Spinal cord (tissue), 9 donors: ENCODE measurements at regions not wholly inside any gene's neighbourhood (a gene's known extent, or its start where the extent isn't known, plus 50 kb on each side); places are given as distances from the start of the nearest gene placed in this dataset.
"Not testable (repeated sequence)": the region's sequence is repeated elsewhere in the genome, so short reads cannot be mapped to it uniquely, and the experiment has no call there.

Experiments used
- DNase-seq, 6 donors: peaks; one replicate each; pipeline versions ENCODE4 v3.0.0 to v3.0.0-alpha.2; 2013 to 2015; ENCODE audit warnings: low spot score in 6 of 6, low read depth in 4 of 6
- H3K27ac ChIP-seq: one replicate; pipeline ENCODE4 v1.5.1; 2013; ENCODE audit warnings: low read depth, low read length, control low read depth
- H3K27me3 ChIP-seq: one replicate; pipeline ENCODE4 v1.6.1; 2013; ENCODE audit warnings: low read length; ENCODE audit not compliant: control insufficient read depth, insufficient read depth
- H3K36me3 ChIP-seq: one replicate; pipeline ENCODE4 v1.6.1; 2013; ENCODE audit warnings: low read length; ENCODE audit not compliant: control insufficient read depth, insufficient read depth
- H3K4me1 ChIP-seq: one replicate; pipeline ENCODE4 v1.6.1; 2013; ENCODE audit warnings: low read length; ENCODE audit not compliant: control insufficient read depth, insufficient read depth
- H3K4me3 ChIP-seq: one replicate; pipeline ENCODE4 v1.5.1; 2013; ENCODE audit warnings: low read depth, low read length, control low read depth
- H3K9me3 ChIP-seq: one replicate; pipeline ENCODE4 v1.6.1; 2013; ENCODE audit warnings: low read length; ENCODE audit not compliant: control insufficient read depth, insufficient read depth
- WGBS: methylation state at CpG from one replicate; pipeline ENCODE4 v1.1.5; 2013; ENCODE audit warnings: missing lambda C conversion rate; ENCODE audit not compliant: insufficient coverage; 5-methylcytosine and 5-hydroxymethylcytosine counted together
- donor health status: healthy.

DNA sequence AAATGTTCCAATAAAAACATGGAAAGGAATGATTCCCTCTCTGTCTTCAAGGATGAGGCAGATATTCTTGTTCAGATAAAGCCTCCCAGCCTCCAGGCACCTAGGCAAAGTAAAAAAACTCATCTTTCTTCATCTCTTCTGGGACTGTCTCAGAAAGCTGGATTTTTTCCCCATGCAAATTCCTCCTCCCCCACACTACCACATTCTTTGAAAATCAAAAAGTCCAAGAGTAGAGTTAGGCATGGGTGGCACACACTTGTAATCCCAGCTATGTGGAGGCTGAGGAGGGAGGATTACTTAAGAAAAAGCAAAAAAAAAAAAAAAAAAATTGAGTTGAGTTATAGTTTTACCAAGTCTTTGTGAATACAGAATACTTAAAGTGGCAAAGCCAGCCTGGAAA, 82.8 kb downstream of the GLUL start:
- Histone ChIP-seq H3K9me3 (no peaks in the 10 kb centered on the region), H3K4me3 (no peak overlapping the region), H3K27me3 (no peaks in the 10 kb centered on the region), H3K27ac (no peak overlapping the region), H3K36me3 (no peaks in the 10 kb centered on the region), H3K4me1 (peaks cover 3% of the 10 kb centered on the region)
- no peak for DNase-seq

DNA sequence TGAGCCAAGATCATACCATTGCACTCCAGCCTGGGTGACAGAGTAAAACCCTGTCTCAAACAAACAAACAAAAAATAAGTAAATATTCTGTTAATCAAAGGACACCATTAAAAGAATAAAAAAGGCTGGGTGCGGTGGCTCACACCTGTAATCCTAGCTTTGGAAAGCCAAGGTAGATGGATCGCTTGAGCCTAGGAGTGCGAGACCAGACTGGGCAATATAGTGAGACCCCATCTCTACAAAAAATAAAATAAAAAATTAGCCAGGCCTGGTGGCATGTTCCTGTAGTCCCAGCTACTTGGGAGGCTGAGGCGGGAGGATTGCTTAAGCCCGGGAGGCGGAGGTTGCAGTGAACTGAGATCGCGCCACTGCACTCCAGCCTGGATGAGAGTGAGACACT, 84.1 kb downstream of the GLUL start:
- DNase-seq, H3K9me3 ChIP-seq, H3K27me3 ChIP-seq, H3K27ac ChIP-seq, H3K4me3 ChIP-seq, H3K4me1 ChIP-seq, H3K36me3 ChIP-seq: not testable (repeated sequence)
- WGBS, result 100% methylated on average over 3 of the region's 8 CpGs

DNA sequence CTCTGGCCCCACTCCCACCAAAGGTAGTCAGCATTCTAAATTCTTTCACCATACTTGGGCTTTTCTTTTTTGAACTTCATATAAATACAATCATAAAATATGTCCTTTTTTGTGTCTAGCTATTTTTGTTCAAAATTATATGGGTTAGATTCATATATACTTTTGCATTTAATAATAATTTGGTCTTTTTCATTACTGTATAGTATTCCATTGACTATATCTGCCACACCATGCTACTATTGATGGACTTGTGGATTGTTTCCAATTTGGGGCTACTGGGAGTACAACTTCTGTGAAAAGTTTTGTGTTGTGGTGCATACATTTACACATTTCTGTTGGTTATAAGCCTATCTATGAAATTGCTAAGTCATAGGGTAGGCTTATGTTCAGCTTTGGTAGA, 85.7 kb downstream of the GLUL start:
- no peak for DNase-seq
- H3K9me3 ChIP-seq, result no peaks in the 10 kb centered on the region
- H3K36me3 ChIP-seq, result no peaks in the 10 kb centered on the region
- peaks cover 6% of the 10 kb centered on the region for H3K4me1 ChIP-seq
- H3K27me3 ChIP-seq, result no peaks in the 10 kb centered on the region
- no peak overlapping the region for H3K27ac ChIP-seq
- no peak overlapping the region for H3K4me3 ChIP-seq

DNA sequence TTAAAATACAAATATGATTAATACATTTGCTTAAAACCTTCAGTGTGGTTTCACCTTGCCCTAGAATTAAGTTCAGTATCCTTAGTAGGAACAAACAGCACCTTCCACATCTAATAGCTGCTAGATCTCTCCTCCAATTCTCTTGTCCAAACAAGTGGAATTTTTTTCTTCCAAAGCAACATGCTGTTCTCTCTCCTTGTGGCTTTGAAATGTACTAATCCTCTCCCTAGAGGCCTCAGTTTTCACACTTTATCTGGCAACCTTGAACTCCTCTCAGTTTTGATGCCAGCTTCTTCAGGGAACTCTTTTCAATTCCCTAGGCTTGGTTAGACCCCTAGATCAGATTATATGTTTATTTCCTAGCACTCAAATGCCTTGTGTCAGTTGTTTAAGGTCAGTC, 87.0 kb downstream of the GLUL start:
- no peak overlapping the region for H3K4me3 ChIP-seq
- no peaks in the 10 kb centered on the region for H3K27me3 ChIP-seq
- H3K36me3 ChIP-seq, result no peaks in the 10 kb centered on the region
- no peaks in the 10 kb centered on the region for H3K9me3 ChIP-seq
- DNase-seq, result no peak
- H3K4me1 ChIP-seq, result peaks cover 9% of the 10 kb centered on the region
- no peak overlapping the region for H3K27ac ChIP-seq

DNA sequence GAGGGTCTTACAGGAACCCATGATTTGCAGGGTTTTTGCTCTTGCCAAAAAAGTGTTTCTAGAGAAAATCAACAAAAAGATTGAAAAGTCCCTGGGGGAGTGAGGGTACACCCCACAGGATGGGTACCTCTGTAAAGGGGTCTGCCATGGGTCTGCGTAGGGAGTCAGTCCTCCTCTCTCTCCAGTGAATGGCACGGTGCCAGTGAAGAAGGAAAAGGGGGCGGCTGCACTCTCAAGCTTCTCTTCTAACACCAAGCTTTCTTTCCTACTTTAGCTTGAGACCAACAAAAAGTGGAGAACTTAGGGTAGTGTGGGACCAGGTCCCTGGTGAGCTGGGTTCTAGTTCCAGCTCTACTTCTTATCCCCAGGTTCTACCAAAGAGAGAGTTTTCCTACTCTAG, 87.4 kb downstream of the GLUL start:
- Histone ChIP-seq H3K36me3 (no peaks in the 10 kb centered on the region), H3K27ac (no peak overlapping the region), H3K27me3 (no peaks in the 10 kb centered on the region), H3K9me3 (no peaks in the 10 kb centered on the region), H3K4me3 (no peak overlapping the region), H3K4me1 (peaks cover 9% of the 10 kb centered on the region)
- peak in 1 of 6 donors; percentile 43 for DNase-seq
- WGBS, result no CpG with 5 or more reads among the region's 3 CpGs

DNA sequence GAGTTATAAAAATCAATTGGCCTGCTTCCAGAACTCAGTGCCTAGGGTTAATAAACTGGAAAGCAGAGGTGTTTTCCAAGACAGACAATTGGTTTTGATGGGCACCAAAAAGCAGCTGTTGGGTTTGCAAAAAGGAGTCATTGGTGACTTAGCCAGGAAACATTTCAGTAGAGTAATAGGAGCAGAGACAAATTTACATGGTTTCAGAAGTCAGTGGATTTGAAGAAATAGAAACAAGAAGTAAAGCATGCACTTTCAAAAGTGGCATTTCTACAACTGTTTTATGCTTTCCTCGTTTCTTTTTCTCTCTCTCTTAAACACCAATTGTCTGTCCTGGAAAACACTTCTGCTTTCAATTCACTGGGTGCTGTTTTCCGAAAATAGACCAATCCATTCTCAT, 87.8 kb downstream of the GLUL start:
- peaks cover 9% of the 10 kb centered on the region for H3K4me1 ChIP-seq
- WGBS, result 50% methylated on average over 1 of the region's 2 CpGs
- H3K27me3 ChIP-seq, result no peaks in the 10 kb centered on the region
- H3K36me3 ChIP-seq, result no peaks in the 10 kb centered on the region
- H3K9me3 ChIP-seq, result no peaks in the 10 kb centered on the region
- no peak overlapping the region for H3K4me3 ChIP-seq
- no peak overlapping the region for H3K27ac ChIP-seq
- peak in 1 of 6 donors; percentile 22 for DNase-seq

DNA sequence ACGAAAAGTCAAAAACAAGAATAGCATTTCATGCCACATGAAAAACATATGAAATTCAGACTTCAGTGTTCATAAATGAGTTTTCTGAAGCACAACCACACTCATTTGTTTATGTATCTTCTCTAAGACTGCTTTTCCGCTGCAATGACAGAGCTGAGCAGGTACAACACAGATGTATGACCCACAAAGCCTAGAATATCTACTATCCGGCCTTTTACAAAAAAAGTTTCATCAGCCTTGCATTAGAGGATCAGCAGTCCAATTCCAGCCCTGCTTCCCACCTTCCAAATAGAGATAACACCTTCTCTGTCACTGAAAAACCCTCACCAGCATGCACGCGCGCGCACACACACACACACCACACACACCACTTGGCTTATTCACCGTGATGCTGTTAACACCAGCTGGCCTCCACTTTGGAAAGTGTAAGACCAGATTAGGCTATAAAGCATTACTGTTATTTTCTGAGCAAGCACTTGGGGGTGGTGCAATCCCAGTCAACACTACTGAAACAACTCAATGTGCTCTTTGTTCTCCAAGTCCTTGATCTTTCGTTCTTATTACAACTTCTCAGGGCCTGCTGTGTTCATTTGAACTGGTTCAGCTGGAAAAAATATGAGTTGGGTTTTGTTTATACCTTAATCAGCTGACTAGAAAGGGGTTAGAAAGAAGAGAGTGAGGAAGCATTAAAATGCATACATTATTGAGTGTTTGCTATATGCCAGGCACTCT, 90.0 kb downstream of the GLUL start:
- peaks cover 9% of the 10 kb centered on the region for H3K4me1 ChIP-seq
- H3K27ac ChIP-seq, result peak overlapping the region; percentile 53
- H3K36me3 ChIP-seq, result no peaks in the 10 kb centered on the region
- WGBS, result 64% methylated on average over 7 of the region's 9 CpGs
- H3K27me3 ChIP-seq, result no peaks in the 10 kb centered on the region
- peak in 2 of 6 donors; percentile 73 to 75 for DNase-seq
- H3K9me3 ChIP-seq, result no peaks in the 10 kb centered on the region
- H3K4me3 ChIP-seq, result no peak overlapping the region

DNA sequence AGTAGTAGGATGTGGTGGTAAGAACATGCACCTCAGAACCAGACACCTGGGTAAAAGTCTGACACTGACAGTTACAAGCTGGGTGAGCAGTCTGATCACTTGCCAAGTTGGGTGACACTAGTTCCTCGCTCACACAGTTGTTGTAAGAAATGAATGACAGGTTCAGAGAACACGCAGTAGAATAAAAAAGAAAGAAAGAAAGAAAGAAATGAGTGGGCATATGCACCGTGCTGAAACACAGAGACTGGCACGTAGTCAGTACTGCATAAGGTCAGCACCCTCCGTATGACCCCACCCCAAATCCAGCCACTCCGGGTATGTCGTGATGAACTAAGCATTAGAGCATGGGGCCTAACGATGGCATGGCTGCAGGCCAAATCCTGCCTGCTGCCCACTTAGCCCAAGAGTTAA, 90.6 kb downstream of the GLUL start:
- WGBS, result 67% methylated on average over 5 of the region's 8 CpGs
- H3K4me1 ChIP-seq, result peaks cover 9% of the 10 kb centered on the region
- DNase-seq, result no peak
- no peaks in the 10 kb centered on the region for H3K9me3 ChIP-seq
- H3K27me3 ChIP-seq, result no peaks in the 10 kb centered on the region
- no peak overlapping the region for H3K27ac ChIP-seq
- H3K36me3 ChIP-seq, result no peaks in the 10 kb centered on the region
- no peak overlapping the region for H3K4me3 ChIP-seq

DNA sequence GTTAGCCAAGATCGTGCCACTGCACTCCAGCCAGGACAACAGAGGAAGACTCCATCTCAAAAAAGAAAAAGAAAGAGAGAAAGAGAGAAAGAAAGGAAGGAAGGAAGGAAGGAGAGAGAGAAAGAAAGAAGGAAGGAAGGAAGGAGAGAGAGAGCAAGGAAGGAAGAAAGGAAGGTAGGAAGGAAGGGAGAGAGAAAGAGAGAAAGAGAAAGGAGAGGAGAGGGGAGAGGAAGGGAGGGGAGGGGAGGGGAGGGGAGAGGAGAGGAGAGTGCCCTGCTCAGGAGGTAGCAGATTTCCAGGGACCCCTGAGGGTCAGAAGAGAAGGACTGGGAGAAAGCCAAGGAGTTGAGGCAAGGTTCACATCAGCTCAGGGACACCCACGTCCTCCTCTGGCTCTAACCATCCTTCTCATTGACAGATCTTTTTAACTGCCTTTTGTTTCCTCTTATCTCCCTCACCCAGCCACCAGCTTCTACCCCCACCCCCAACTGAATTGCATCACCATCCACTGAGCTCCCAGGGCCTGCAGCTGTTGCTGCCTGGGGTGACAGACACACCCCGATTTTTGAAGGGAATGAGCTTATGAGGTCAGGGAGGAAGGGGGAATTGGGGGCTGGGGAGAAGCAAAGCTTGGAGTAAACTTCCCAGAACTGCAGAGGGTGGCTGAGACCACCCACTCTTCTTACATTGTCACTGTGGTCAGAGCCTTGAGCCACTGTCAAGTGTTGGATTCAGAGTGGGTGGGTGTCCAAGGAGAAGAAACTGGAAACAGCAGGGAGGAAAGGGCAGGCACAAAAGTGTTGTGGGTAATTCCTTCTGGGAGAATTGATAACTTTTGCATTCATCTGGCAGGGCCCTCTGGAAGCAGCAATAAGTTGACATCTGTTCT, 91.6 kb downstream of the GLUL start:
- H3K27me3 ChIP-seq, result no peaks in the 10 kb centered on the region
- no peaks in the 10 kb centered on the region for H3K9me3 ChIP-seq
- no peaks in the 10 kb centered on the region for H3K36me3 ChIP-seq
- DNase-seq, result peak in 1 of 6 donors; percentile 11
- peaks cover 9% of the 10 kb centered on the region for H3K4me1 ChIP-seq
- no peak overlapping the region for H3K4me3 ChIP-seq
- WGBS, result 56% methylated on average over 2 of the region's 3 CpGs
- H3K27ac ChIP-seq, result no peak overlapping the region
